Astrocyte of the cerebellum (primary cell): ENCODE measurements at regions not wholly inside any gene's neighbourhood (a gene's known extent, or its start where the extent isn't known, plus 50 kb on each side); places are given as distances from the start of the nearest gene placed in this dataset.

Experiments
- DNase-seq: peaks from one replicate; pipeline ENCODE4 v3.0.0-alpha.2; 2011; ENCODE audit warnings: low read depth
- H3K4me3 ChIP-seq: 2 replicates; pipeline ENCODE4 v1.5.1; 2011; ENCODE audit warnings: mild to moderate bottlenecking, low read depth, low read length, moderate library complexity
- CTCF ChIP-seq: IDR thresholded peaks from 2 replicates; pipeline ENCODE4 v1.5.1; 2012; ENCODE audit warnings: low read length, low read depth, moderate library complexity, mild to moderate bottlenecking; ENCODE audit errors: missing control alignments
- in situ Hi-C: cut with HindIII; loops from 2 replicates; pipeline ENCODE4 v1.10.0; 2017; ENCODE audit warnings: low sequenced_read_pairs

GRCh38 chr12:60100852-60101251, 505.0 kb downstream of the SLC16A7 start:
- H3K4me3 ChIP-seq: no peak overlapping the region
- DNase-seq: no peak
- TF ChIP-seq CTCF: no peak
- in situ Hi-C loops: no loop called here

- in situ Hi-C loops: no loop called here
- DNase-seq: no peak
- H3K4me3 ChIP-seq: no peak overlapping the region
- TF ChIP-seq CTCF: no peak
Observed at GRCh38 chr12:60101715-60102114, 505.9 kb downstream of the SLC16A7 start.

- H3K4me3 ChIP-seq: no peak overlapping the region
- in situ Hi-C loops: no loop called here
- DNase-seq: peak; percentile 4
- TF ChIP-seq CTCF: no peak
Observed at GRCh38 chr12:60106214-60106613, 510.4 kb downstream of the SLC16A7 start.

- in situ Hi-C loops: no loop called here
- H3K4me3 ChIP-seq: no peak overlapping the region
- TF ChIP-seq CTCF: no peak
- DNase-seq: no peak
Observed at GRCh38 chr12:60107992-60108391, 512.2 kb downstream of the SLC16A7 start.

GRCh38 chr12:60112063-60112462, 516.2 kb downstream of the SLC16A7 start:
- no peak for TF ChIP-seq CTCF
- no peak for DNase-seq
- in situ Hi-C loops: no loop called here
- H3K4me3 ChIP-seq: no peak overlapping the region

- no peak for DNase-seq
- in situ Hi-C loops: no loop called here
- H3K4me3 ChIP-seq: no peak overlapping the region
- no peak for TF ChIP-seq CTCF
Observed at GRCh38 chr12:60112763-60113162, 516.9 kb downstream of the SLC16A7 start.

GRCh38 chr12:60114169-60114568, 518.3 kb downstream of the SLC16A7 start:
- no peak for TF ChIP-seq CTCF
- DNase-seq: no peak
- H3K4me3 ChIP-seq: no peak overlapping the region
- in situ Hi-C loops: no loop called here
